Suppressor macrophage treated with lipopolysaccharide for 1 hour (primary cell): ENCODE measurements at regions not wholly inside any gene's neighbourhood (a gene's known extent, or its start where the extent isn't known, plus 50 kb on each side); places are given as distances from the start of the nearest gene placed in this dataset.
"Not testable (repeated sequence)": the region's sequence is repeated elsewhere in the genome, so short reads cannot be mapped to it uniquely, and the experiment has no call there.

ENCODE experiments used
- DNase-seq, 3 donors: peaks; one replicate each; pipeline ENCODE4 v3.0.0-alpha.2; 2020 to 2022

- DNase-seq: peak; percentile 41 to 63 (median 59)
These were observed 475.6 kb downstream of the LTN1 start for GRCh38 chr21:28516991-28517592.

- DNase-seq: no peak
These were observed 476.7 kb downstream of the LTN1 start for GRCh38 chr21:28516021-28516420.

GRCh38 chr21:28513428-28513827 is 479.2 kb downstream of the LTN1 start:
- no peak for DNase-seq

- no peak for DNase-seq
These were observed 483.6 kb downstream of the LTN1 start for GRCh38 chr21:28509031-28509430.

GRCh38 chr21:28508126-28508525 is 484.6 kb downstream of the LTN1 start:
- DNase-seq: no peak

- DNase-seq: no peak
These were observed 496.2 kb downstream of the LTN1 start for GRCh38 chr21:28496517-28496916.

- no peak for DNase-seq
These were observed 500.6 kb downstream of the LTN1 start for GRCh38 chr21:28492127-28492526.

- DNase-seq: no peak
These were observed 502.8 kb downstream of the LTN1 start for GRCh38 chr21:28489821-28490350.

GRCh38 chr21:28489162-28489561 is 503.5 kb downstream of the LTN1 start:
- no peak for DNase-seq

GRCh38 chr21:28487455-28488070 is 505.1 kb downstream of the LTN1 start:
- no peak for DNase-seq

- no peak for DNase-seq
These were observed 507.2 kb downstream of the LTN1 start for GRCh38 chr21:28485301-28486022.

GRCh38 chr21:28483301-28484035 is 509.2 kb downstream of the LTN1 start:
- no peak for DNase-seq

GRCh38 chr21:28482657-28483056 is 510.0 kb downstream of the LTN1 start:
- no peak for DNase-seq

- no peak for DNase-seq
These were observed 512.2 kb downstream of the LTN1 start for GRCh38 chr21:28480470-28480869.

- DNase-seq: peak in 1 of 3 donors; percentile 5
These were observed 519.0 kb downstream of the LTN1 start for GRCh38 chr21:28473530-28474220.

- DNase-seq: not testable (repeated sequence)
These were observed 520.1 kb downstream of the LTN1 start for GRCh38 chr21:28472543-28472942.

- no peak for DNase-seq
These were observed 527.7 kb downstream of the LTN1 start for GRCh38 chr21:28464988-28465387.

GRCh38 chr21:28464095-28464494 is 528.6 kb downstream of the LTN1 start:
- DNase-seq: no peak

GRCh38 chr21:28459193-28459592 is 533.5 kb downstream of the LTN1 start:
- no peak for DNase-seq

- DNase-seq: no peak
These were observed 534.2 kb downstream of the LTN1 start for GRCh38 chr21:28458446-28458845.

GRCh38 chr21:28455253-28455600 is 537.5 kb downstream of the LTN1 start:
- DNase-seq: no peak

GRCh38 chr21:28454564-28455252 is 538.0 kb downstream of the LTN1 start:
- DNase-seq: no peak
